ENCODE measurements at regions not wholly inside any gene's neighbourhood (a gene's known extent, or its start where the extent isn't known, plus 50 kb on each side); places are given as distances from the start of the nearest gene placed in this dataset.

DNA sequence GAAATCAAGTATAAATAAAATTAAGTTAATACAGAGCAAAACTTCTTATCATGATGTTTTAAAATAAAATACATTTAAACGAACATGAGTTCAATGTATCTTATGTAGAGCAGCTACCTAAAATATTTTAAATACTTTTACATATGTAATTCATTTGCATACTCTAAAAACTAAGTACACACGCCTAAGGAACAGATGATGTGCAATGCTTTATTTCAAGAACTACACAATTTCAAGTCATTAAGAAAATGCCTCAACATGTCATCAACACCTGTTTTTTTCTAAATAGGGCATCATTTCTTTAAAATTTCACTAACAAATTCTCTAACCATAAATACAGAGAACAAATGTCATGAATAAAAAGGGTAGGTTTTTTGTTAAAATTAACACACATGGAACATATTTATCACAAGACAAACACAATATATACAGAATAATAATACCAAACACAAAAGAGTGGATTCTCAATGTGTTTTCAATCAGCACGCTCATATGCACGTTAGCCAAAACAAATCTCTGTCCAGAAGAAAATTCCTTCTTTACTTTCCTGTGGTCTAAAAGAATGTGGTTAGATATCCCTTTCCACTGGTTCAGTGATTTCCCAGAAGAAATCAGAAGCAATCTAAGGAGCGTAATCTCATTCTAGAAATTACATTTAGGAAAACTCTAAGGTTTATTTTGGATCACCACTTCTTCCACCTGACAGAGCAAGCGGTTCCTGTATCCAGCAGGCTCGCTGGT lies 73.0 kb upstream of the PFKP start:
- ATAC-seq (ENCODE audit: insufficient read depth, low read depth) (no peak), DNase-seq (no peak)
- no peaks in the 10 kb centered on the region for H4K20me1 ChIP-seq (ENCODE audit: insufficient read depth, low read length)
- no peak overlapping the region for H2AFZ ChIP-seq (ENCODE audit: low read depth, low read length)
- H3K9me3 ChIP-seq (ENCODE audit: insufficient read depth, low read length, severe bottlenecking): peaks cover under 1% of the 10 kb centered on the region
- no peak overlapping the region for H3K9ac ChIP-seq (ENCODE audit: low read depth, low read length)
- H3K27me3 ChIP-seq (ENCODE audit: insufficient read depth, low read length, poor library complexity): peaks cover 2% of the 10 kb centered on the region
- no peak overlapping the region for H3K4me3 ChIP-seq (ENCODE audit: low read depth in 1 of 2, low read length in 2 of 2)
- TF ChIP-seq EZH2 (IDR thresholded peaks at IDR 0.05; ENCODE audit: borderline replicate concordance, low read depth, low read length, severe bottlenecking) (no peak), CTCF (IDR thresholded peaks at IDR 0.05; ENCODE audit: borderline replicate concordance, extremely low read depth, low read length, poor library complexity, severe bottlenecking) (no peak)
- H3K4me1 ChIP-seq (ENCODE audit: insufficient read depth, low read length): no peaks in the 10 kb centered on the region
- no peaks in the 10 kb centered on the region for H3K79me2 ChIP-seq (ENCODE audit: insufficient read depth, low read length)
- no peak overlapping the region for H3K4me2 ChIP-seq (ENCODE audit: insufficient read depth, low read length)
- H3K36me3 ChIP-seq (ENCODE audit: insufficient read depth, low read length): no peaks in the 10 kb centered on the region
- H3K27ac ChIP-seq (ENCODE audit: low read length): no peak overlapping the region

- TF ChIP-seq CTCF (IDR thresholded peaks at IDR 0.05; ENCODE audit: borderline replicate concordance, extremely low read depth, low read length, poor library complexity, severe bottlenecking) (no peak), EZH2 (IDR thresholded peaks at IDR 0.05; ENCODE audit: borderline replicate concordance, low read depth, low read length, severe bottlenecking) (no peak)
- Histone ChIP-seq H3K4me2 (ENCODE audit: insufficient read depth, low read length) (no peak overlapping the region), H3K27me3 (ENCODE audit: insufficient read depth, low read length, poor library complexity) (peaks cover 2% of the 10 kb centered on the region), H3K4me1 (ENCODE audit: insufficient read depth, low read length) (no peaks in the 10 kb centered on the region), H4K20me1 (ENCODE audit: insufficient read depth, low read length) (no peaks in the 10 kb centered on the region), H3K4me3 (ENCODE audit: low read depth in 1 of 2, low read length in 2 of 2) (no peak overlapping the region), H3K9ac (ENCODE audit: low read depth, low read length) (no peak overlapping the region), H3K79me2 (ENCODE audit: insufficient read depth, low read length) (no peaks in the 10 kb centered on the region), H2AFZ (ENCODE audit: low read depth, low read length) (no peak overlapping the region), H3K36me3 (ENCODE audit: insufficient read depth, low read length) (no peaks in the 10 kb centered on the region), H3K27ac (ENCODE audit: low read length) (no peak overlapping the region), H3K9me3 (ENCODE audit: insufficient read depth, low read length, severe bottlenecking) (peaks cover 7% of the 10 kb centered on the region)
- no peak for ATAC-seq (ENCODE audit: insufficient read depth, low read depth)
- no peak for DNase-seq
These were observed 73.7 kb upstream of the PFKP start for GRCh38 chr10:2993636-2994035.

DNA sequence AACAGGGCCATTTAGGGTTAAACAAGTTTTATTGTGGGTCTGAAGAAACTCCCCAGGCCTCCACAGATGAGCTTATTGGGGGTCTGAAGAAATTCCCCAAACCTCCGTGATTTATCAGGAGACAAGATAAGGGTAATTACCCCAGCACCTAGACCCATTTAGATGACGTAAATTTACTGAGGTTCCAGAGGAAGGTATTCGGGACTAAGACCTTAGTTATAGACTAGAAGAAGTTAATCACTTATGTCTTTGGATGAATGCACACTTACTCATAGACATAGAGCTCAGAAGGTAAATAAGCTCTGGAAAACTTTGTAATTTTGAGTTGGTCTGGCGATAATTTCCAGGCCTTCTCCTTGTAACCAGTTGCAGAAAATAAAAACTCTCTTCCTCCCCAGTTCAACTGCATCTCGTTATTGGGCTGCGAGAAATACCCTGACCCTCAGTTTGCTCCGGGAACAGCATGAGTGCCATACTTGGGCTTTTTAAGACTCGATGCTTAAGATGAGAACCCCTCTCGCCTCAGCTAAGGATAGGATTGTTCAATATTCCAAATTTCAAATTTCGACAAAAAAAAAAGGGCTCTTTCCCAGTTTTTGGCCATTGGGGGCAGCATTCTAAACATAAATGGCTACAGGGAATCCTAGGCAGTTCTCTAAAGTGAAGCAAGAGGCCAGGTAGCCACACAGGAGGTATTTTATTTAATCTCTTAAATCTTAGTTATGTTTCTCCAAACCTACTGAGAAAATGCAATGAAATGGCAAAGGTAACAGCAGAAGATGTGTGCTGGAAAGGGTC lies 74.7 kb upstream of the PFKP start:
- Histone ChIP-seq H3K4me3 (ENCODE audit: low read depth in 1 of 2, low read length in 2 of 2) (no peak overlapping the region), H3K9me3 (ENCODE audit: insufficient read depth, low read length, severe bottlenecking) (peaks cover 8% of the 10 kb centered on the region), H3K79me2 (ENCODE audit: insufficient read depth, low read length) (no peaks in the 10 kb centered on the region), H3K27me3 (ENCODE audit: insufficient read depth, low read length, poor library complexity) (peaks cover 2% of the 10 kb centered on the region), H4K20me1 (ENCODE audit: insufficient read depth, low read length) (no peaks in the 10 kb centered on the region), H3K36me3 (ENCODE audit: insufficient read depth, low read length) (no peaks in the 10 kb centered on the region), H3K4me1 (ENCODE audit: insufficient read depth, low read length) (no peaks in the 10 kb centered on the region), H3K9ac (ENCODE audit: low read depth, low read length) (no peak overlapping the region), H2AFZ (ENCODE audit: low read depth, low read length) (no peak overlapping the region), H3K27ac (ENCODE audit: low read length) (no peak overlapping the region), H3K4me2 (ENCODE audit: insufficient read depth, low read length) (no peak overlapping the region)
- DNase-seq (no peak), ATAC-seq (ENCODE audit: insufficient read depth, low read depth) (no peak)
- no peak for TF ChIP-seq EZH2 (IDR thresholded peaks at IDR 0.05; ENCODE audit: borderline replicate concordance, low read depth, low read length, severe bottlenecking)
- TF ChIP-seq CTCF (IDR thresholded peaks at IDR 0.05; ENCODE audit: borderline replicate concordance, extremely low read depth, low read length, poor library complexity, severe bottlenecking): peak; percentile 10

Measured in DND-41 (cell line).